Suprapubic skin (tissue), 4 donors: ENCODE measurements at regions not wholly inside any gene's neighbourhood (a gene's known extent, or its start where the extent isn't known, plus 50 kb on each side); places are given as distances from the start of the nearest gene placed in this dataset.
A peak's percentile ranks its signal among the peaks of the same experiment; 100 is the strongest.
"Not testable (repeated sequence)": the region's sequence is repeated elsewhere in the genome, so short reads cannot be mapped to it uniquely, and the experiment has no call there.

Source experiments
- DNase-seq, 2 donors: peaks; one replicate each; pipeline ENCODE4 v3.0.0-alpha.2; 2019; ENCODE audit warnings: low spot score in 2 of 2
- H3K27ac ChIP-seq: fragments of 200-600 bp; sonication (generic); one replicate; pipeline ENCODE4 v1.5.1; 2019
- H3K27me3 ChIP-seq: fragments of 200-600 bp; sonication (generic); one replicate; pipeline ENCODE4 v1.5.1; 2019
- H3K36me3 ChIP-seq: fragments of 200-600 bp; sonication (generic); one replicate; pipeline ENCODE4 v1.5.1; 2019
- H3K4me1 ChIP-seq: fragments of 200-600 bp; sonication (generic); one replicate; pipeline ENCODE4 v1.5.1; 2019
- H3K4me3 ChIP-seq: fragments of 200-600 bp; sonication (generic); one replicate; pipeline ENCODE4 v1.5.1; 2019; ENCODE audit warnings: mild to moderate bottlenecking
- H3K9me3 ChIP-seq: fragments of 200-600 bp; sonication (generic); one replicate; pipeline ENCODE4 v1.5.1; 2019
- EP300 ChIP-seq: sonication (generic); formaldehyde crosslinking; IDR thresholded peaks from one replicate; pipeline ENCODE4 v1.6.1; 2017; ENCODE audit warnings: antibody characterized with exemption
- POLR2A ChIP-seq, 2 donors: fragments of 450-650 bp; IDR thresholded peaks; one replicate each; pipeline ENCODE4 v1.6.1; 2017; ENCODE audit warnings: antibody characterized with exemption in 2 of 2, mild to moderate bottlenecking in 2 of 2, moderate library complexity in 2 of 2
- POLR2AphosphoS5 ChIP-seq, 3 donors: sonication (generic); formaldehyde crosslinking; IDR thresholded peaks; one replicate each; pipeline ENCODE4 v1.6.1; 2017; ENCODE audit warnings: antibody characterized with exemption in 3 of 3
- WGBS: methylation state at CpG from one replicate; pipeline ENCODE4 v1.1.5; 2018; 5-methylcytosine and 5-hydroxymethylcytosine counted together
- TF ChIP-seq, protein P1 (sequence below), 2 donors: fragments of 200-600 bp in 1 of 2; fragments of 450-650 bp in 1 of 2; sonication (generic) in 1 of 2; IDR thresholded peaks; one replicate each; pipeline ENCODE4 v1.5.1; 2016 to 2019; ENCODE audit warnings: antibody characterized with exemption in 2 of 2, mild to moderate bottlenecking in 1 of 2, moderate library complexity in 1 of 2

DNA sequence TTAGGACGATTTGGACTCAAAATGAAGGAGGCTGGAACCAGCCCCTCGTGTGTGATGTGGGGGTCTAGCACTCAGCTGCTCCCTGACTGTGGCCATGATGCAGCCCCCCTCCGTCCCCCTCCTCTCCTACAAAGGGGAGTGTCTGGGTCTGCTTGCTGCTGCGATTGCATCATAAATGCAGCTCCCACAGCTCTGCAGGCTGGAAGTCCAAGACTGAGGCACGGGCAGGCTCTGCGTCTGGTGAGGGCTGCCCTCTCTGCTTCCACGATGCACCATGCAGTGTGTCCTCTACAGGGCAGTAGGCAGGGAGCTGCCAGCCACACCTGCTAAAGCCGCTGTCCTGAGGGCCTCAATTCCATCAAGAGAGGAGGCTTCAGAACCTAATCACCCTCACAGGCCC, 432.1 kb downstream of the BRD1 start:
- H3K27ac ChIP-seq = no peak overlapping the region
- WGBS = 73% methylated on average over 7 of the region's 8 CpGs
- no peaks in the 10 kb centered on the region for H3K4me1 ChIP-seq
- H3K27me3 ChIP-seq = peaks cover 53% of the 10 kb centered on the region
- no peaks in the 10 kb centered on the region for H3K9me3 ChIP-seq
- H3K4me3 ChIP-seq = no peak overlapping the region
- no peak for TF ChIP-seq EP300
- TF ChIP-seq, protein P1, sequence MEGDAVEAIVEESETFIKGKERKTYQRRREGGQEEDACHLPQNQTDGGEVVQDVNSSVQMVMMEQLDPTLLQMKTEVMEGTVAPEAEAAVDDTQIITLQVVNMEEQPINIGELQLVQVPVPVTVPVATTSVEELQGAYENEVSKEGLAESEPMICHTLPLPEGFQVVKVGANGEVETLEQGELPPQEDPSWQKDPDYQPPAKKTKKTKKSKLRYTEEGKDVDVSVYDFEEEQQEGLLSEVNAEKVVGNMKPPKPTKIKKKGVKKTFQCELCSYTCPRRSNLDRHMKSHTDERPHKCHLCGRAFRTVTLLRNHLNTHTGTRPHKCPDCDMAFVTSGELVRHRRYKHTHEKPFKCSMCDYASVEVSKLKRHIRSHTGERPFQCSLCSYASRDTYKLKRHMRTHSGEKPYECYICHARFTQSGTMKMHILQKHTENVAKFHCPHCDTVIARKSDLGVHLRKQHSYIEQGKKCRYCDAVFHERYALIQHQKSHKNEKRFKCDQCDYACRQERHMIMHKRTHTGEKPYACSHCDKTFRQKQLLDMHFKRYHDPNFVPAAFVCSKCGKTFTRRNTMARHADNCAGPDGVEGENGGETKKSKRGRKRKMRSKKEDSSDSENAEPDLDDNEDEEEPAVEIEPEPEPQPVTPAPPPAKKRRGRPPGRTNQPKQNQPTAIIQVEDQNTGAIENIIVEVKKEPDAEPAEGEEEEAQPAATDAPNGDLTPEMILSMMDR (IDR thresholded peaks at IDR 0.05) = no peak
- no peak for TF ChIP-seq POLR2A (IDR thresholded peaks at IDR 0.05)
- TF ChIP-seq POLR2AphosphoS5 (IDR thresholded peaks at IDR 0.05) = no peak
- no peaks in the 10 kb centered on the region for H3K36me3 ChIP-seq
- peak in 1 of 2 donors; percentile 31 for DNase-seq

DNA sequence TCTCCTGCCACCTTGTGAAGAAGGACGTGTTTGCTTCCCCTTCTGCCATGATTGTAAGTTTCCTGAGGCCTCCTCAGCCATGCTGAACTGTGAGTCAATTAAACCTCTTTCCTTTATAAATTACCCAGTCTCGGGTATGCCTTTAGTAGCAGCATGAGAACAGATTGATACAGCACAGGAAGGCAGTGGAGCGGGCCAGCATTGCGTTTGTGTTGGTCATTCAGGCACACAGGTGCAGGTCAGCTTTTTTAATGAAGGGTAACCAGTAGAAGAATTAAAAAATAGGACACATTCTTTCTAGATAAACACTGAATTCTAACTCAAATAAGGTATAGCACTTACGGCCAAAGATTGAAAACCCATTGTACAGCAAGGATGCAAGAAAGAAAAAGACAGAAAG, 432.6 kb downstream of the BRD1 start:
- WGBS = 90% methylated on average over 5 of the region's 5 CpGs
- H3K4me1 ChIP-seq, H3K4me3 ChIP-seq, H3K27ac ChIP-seq, DNase-seq, H3K9me3 ChIP-seq, H3K36me3 ChIP-seq: not testable (repeated sequence)
- peaks cover 48% of the 10 kb centered on the region for H3K27me3 ChIP-seq

DNA sequence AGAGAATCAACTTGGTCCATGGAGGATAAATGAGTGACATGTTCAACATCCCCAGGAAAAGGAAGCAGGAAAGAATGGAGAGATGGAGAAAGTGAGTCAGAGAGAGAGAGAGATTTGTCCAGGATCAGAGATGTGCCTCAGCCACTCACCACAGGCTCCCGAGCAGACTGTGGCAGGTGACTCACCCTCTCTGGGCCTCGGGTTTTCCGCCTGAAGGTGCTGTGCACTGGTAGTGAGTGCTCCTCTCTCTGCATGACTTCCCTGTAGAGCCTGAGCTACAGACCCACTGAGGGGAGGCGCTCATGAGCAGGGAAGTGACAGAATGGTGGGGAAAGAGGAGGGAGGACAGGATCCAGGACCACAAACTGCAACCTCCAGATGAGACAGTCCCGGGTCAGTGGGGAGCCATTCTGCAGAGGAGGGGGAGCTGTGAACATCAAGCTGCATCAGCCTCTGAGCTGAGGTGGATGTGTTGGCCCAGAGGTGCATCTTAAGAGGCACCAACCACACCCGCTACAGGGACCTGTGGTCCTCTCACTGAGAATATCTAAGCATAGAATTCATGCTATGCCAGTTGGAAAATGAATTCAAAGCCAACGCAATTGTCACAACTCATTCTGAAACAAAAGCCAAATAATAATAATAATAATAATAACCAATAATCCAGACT, 433.4 kb downstream of the BRD1 start:
- Histone ChIP-seq H3K27me3 (peaks cover 41% of the 10 kb centered on the region), H3K9me3 (no peaks in the 10 kb centered on the region), H3K36me3 (no peaks in the 10 kb centered on the region), H3K4me1 (no peaks in the 10 kb centered on the region), H3K27ac (no peak overlapping the region), H3K4me3 (no peak overlapping the region)
- TF ChIP-seq, protein P1 (IDR thresholded peaks at IDR 0.05) = no peak
- TF ChIP-seq POLR2A (IDR thresholded peaks at IDR 0.05) (no peak), POLR2AphosphoS5 (IDR thresholded peaks at IDR 0.05) (no peak), EP300 (no peak)
- peak in 1 of 2 donors; percentile 18 for DNase-seq
- 72% methylated on average over 7 of the region's 7 CpGs for WGBS

DNA sequence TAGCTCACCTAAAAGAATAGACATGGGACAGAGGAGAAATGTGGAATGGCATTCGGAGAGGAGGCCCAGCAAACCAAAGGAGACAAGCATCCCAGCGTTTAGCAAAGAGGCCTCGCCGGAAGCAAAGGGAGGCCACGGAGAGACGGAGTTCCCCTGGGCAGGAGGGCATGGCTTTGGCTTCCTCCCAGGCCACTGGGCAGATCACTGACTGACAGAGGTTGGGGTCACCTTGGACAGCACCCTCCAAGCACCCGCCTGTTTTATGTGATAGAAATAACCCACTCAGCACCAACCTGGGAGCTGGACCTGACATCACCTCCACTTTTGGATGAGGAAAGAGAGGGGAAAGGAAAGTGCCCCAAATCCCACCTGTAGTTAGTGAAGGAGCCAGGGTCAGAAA, 434.1 kb downstream of the BRD1 start:
- peak in 1 of 2 donors; percentile 11 for DNase-seq
- no peaks in the 10 kb centered on the region for H3K36me3 ChIP-seq
- no peak overlapping the region for H3K4me3 ChIP-seq
- H3K4me1 ChIP-seq = no peaks in the 10 kb centered on the region
- TF ChIP-seq EP300 (no peak), POLR2AphosphoS5 (IDR thresholded peaks at IDR 0.05) (no peak), POLR2A (IDR thresholded peaks at IDR 0.05) (no peak)
- TF ChIP-seq, protein P1 (IDR thresholded peaks at IDR 0.05) = no peak
- WGBS = 80% methylated on average over 7 of the region's 7 CpGs
- peaks cover 41% of the 10 kb centered on the region for H3K27me3 ChIP-seq
- no peak overlapping the region for H3K27ac ChIP-seq
- no peaks in the 10 kb centered on the region for H3K9me3 ChIP-seq

DNA sequence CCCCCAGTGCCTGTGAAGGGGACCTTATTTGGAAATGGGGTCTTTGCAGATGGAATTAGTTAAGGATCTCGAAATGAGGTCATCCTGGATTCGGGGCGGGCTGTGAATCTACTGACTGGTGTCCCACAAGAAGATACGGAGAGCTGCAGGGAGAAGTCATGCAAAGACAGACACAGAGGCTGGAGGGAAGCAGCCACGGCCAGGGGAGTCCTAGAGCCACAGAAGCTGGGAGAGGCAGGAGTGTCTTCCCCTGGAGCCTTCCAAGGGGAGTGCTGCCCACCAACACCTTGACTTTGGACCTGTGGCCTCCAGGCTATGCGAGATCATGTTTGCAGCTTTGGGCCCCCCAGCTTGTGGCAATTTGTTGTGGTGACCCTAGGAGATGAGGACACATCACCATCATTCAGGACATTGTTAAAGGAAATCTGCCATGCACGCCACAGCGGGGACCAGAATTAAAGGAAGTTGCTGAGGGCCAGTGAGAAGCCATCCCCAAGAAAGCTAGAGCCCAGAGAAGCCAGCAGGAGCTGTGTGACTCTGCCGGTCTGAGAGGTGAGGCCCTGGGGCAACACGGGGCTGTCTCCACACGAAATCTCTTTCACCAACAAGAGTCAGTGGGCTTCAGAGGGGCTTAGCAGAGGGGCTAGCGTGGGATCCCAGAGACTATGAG, 434.7 kb downstream of the BRD1 start:
- peak in 1 of 2 donors; percentile 33 for DNase-seq
- TF ChIP-seq EP300 = no peak
- no peak for TF ChIP-seq POLR2AphosphoS5 (IDR thresholded peaks at IDR 0.05)
- TF ChIP-seq, protein P1 (IDR thresholded peaks at IDR 0.05) = no peak
- no peak for TF ChIP-seq POLR2A (IDR thresholded peaks at IDR 0.05)
- Histone ChIP-seq H3K4me3 (no peak overlapping the region), H3K27me3 (peaks cover 36% of the 10 kb centered on the region), H3K36me3 (no peaks in the 10 kb centered on the region), H3K9me3 (no peaks in the 10 kb centered on the region), H3K4me1 (no peaks in the 10 kb centered on the region), H3K27ac (no peak overlapping the region)
- 62% methylated on average over 11 of the region's 12 CpGs for WGBS
